ENCODE measurements at regions not wholly inside any gene's neighbourhood (a gene's known extent, or its start where the extent isn't known, plus 50 kb on each side); places are given as distances from the start of the nearest gene placed in this dataset.

DNA sequence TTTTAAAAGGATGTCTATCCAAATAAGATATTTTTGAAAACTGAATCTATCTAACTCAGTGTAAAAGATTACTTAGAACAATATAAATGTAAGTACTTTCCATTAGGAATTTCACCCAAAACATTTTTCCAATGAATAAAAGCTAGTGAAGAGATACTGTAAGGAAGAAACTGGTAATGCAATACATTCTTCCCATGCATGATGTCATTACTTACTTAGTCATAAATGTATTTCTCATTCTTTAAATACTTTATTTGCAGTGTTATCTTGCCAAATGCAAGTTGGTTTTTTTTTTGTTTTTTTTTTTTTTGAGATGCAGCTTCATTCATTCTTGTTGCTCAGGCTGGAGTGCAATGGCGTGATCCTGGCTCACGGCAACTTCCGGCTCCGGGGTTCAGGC, 265.6 kb downstream of the PHF14 start:
- Histone ChIP-seq H3K36me3 (ENCODE audit: control insufficient read depth, insufficient read depth, low read length) (no peaks in the 10 kb centered on the region), H3K4me1 (no peaks in the 10 kb centered on the region), H3K9me3 (no peaks in the 10 kb centered on the region), H3K4me3 (ENCODE audit: low read depth, low read length) (no peak overlapping the region), H3K27me3 (replicated peaks; ENCODE audit: control insufficient read depth, insufficient read depth, low read length) (no peaks in the 10 kb centered on the region)
- H3K4me1 Mint-ChIP-seq (ENCODE audit: low read depth, unreplicated experiment): no peaks in the 10 kb centered on the region
- no peak overlapping the region for H3K27ac Mint-ChIP-seq (ENCODE audit: unreplicated experiment)
- H3K27me3 Mint-ChIP-seq (ENCODE audit: insufficient read depth, unreplicated experiment): no peaks in the 10 kb centered on the region
- no TSS peak for BruUV-seq (replicated peaks)
- no peak overlapping the region for H3K4me3 Mint-ChIP-seq (ENCODE audit: unreplicated experiment)
- TF ChIP-seq, protein P1, sequence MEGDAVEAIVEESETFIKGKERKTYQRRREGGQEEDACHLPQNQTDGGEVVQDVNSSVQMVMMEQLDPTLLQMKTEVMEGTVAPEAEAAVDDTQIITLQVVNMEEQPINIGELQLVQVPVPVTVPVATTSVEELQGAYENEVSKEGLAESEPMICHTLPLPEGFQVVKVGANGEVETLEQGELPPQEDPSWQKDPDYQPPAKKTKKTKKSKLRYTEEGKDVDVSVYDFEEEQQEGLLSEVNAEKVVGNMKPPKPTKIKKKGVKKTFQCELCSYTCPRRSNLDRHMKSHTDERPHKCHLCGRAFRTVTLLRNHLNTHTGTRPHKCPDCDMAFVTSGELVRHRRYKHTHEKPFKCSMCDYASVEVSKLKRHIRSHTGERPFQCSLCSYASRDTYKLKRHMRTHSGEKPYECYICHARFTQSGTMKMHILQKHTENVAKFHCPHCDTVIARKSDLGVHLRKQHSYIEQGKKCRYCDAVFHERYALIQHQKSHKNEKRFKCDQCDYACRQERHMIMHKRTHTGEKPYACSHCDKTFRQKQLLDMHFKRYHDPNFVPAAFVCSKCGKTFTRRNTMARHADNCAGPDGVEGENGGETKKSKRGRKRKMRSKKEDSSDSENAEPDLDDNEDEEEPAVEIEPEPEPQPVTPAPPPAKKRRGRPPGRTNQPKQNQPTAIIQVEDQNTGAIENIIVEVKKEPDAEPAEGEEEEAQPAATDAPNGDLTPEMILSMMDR (IDR thresholded peaks at IDR 0.05; ENCODE audit: insufficient read depth in 1 of 2, low read depth in 1 of 2, low read length in 1 of 2, severe bottlenecking in 1 of 2, unreplicated experiment in 1 of 2): no peak
- no peaks in the 10 kb centered on the region for H3K9me3 Mint-ChIP-seq (ENCODE audit: unreplicated experiment)
- intact Hi-C loops (cut with micrococcal nuclease; ENCODE audit: unreplicated experiment): no loop called here
- ChIA-PET CTCF (no interaction called here), POLR2A (no interaction called here)
- no peak for DNase-seq
- no peaks in the 10 kb centered on the region for H3K36me3 Mint-ChIP-seq (ENCODE audit: insufficient read depth, unreplicated experiment)

DNA sequence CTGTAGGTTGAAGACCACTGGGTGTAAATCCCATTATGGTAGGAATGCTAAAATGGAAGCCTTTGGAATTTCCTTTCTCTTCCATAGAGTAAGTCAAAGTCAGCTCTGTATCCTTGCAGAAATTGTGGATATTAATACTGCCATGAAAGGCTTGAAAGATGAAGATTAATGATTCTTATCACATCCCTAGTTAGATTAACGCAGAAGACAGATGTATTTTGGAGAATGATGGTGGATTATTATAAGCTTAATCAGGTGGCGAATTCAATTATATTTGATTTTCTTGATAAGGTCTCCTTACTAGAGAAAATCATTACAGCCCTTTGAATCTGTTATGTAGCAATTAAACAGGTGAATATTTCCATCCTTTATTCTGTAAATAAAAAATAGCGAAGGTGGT, 270.1 kb downstream of the PHF14 start:
- intact Hi-C loops (cut with micrococcal nuclease; ENCODE audit: unreplicated experiment): loop anchor here (2.0 kb wide), 1 partner anchor 97 kb away; no protein-coding TSS in a partner anchor
- H3K4me1 ChIP-seq: peaks cover 4% of the 10 kb centered on the region; the same call in 1 of the 2 replicates
- no peaks in the 10 kb centered on the region for H3K9me3 ChIP-seq
- H3K27me3 Mint-ChIP-seq (ENCODE audit: insufficient read depth, unreplicated experiment): no peaks in the 10 kb centered on the region
- CTCF ChIA-PET: no interaction called here
- TF ChIP-seq, protein P1 (IDR thresholded peaks at IDR 0.05; ENCODE audit: insufficient read depth in 1 of 2, low read depth in 1 of 2, low read length in 1 of 2, severe bottlenecking in 1 of 2, unreplicated experiment in 1 of 2): no peak
- POLR2A ChIA-PET: no interaction called here
- no peak overlapping the region for H3K4me3 ChIP-seq (ENCODE audit: low read depth, low read length)
- H3K4me3 Mint-ChIP-seq (ENCODE audit: unreplicated experiment): no peak overlapping the region
- no peaks in the 10 kb centered on the region for H3K27me3 ChIP-seq (replicated peaks; ENCODE audit: control insufficient read depth, insufficient read depth, low read length)
- H3K36me3 Mint-ChIP-seq (ENCODE audit: insufficient read depth, unreplicated experiment): no peaks in the 10 kb centered on the region
- no peak for DNase-seq
- no peak overlapping the region for H3K27ac Mint-ChIP-seq (ENCODE audit: unreplicated experiment)
- H3K4me1 Mint-ChIP-seq (ENCODE audit: low read depth, unreplicated experiment): no peaks in the 10 kb centered on the region
- BruUV-seq (replicated peaks): no TSS peak
- no peaks in the 10 kb centered on the region for H3K36me3 ChIP-seq (ENCODE audit: control insufficient read depth, insufficient read depth, low read length)
- peaks cover 10% of the 10 kb centered on the region for H3K9me3 Mint-ChIP-seq (ENCODE audit: unreplicated experiment)

DNA sequence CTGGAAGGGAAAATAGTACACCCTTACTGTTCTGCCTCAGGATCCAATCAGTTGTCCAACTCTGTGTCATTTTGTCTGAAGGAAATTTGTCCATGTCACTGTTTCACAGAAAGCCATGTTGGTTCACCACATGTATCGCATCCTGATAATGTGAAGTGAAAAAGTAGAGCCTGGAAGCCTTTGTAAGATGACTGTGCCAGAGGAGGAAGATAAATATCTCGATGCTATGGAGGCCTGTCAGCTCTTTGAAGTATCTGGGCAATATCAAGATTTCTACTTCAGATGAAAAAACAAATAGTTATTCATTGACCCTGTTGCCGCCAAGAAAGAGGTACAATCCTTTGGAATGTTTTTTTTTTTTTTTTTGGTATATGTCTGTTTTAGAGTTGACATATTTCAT, 270.5 kb downstream of the PHF14 start:
- Histone ChIP-seq H3K9me3 (no peaks in the 10 kb centered on the region), H3K36me3 (ENCODE audit: control insufficient read depth, insufficient read depth, low read length) (no peaks in the 10 kb centered on the region), H3K4me1 (peaks cover 4% of the 10 kb centered on the region; the same call in 1 of the 2 replicates), H3K4me3 (ENCODE audit: low read depth, low read length) (no peak overlapping the region), H3K27me3 (replicated peaks; ENCODE audit: control insufficient read depth, insufficient read depth, low read length) (no peaks in the 10 kb centered on the region)
- no peaks in the 10 kb centered on the region for H3K27me3 Mint-ChIP-seq (ENCODE audit: insufficient read depth, unreplicated experiment)
- H3K4me3 Mint-ChIP-seq (ENCODE audit: unreplicated experiment): no peak overlapping the region
- BruUV-seq (replicated peaks): no TSS peak
- no peaks in the 10 kb centered on the region for H3K4me1 Mint-ChIP-seq (ENCODE audit: low read depth, unreplicated experiment)
- ChIA-PET POLR2A (no interaction called here), CTCF (no interaction called here)
- intact Hi-C loops (cut with micrococcal nuclease; ENCODE audit: unreplicated experiment): no loop called here
- DNase-seq: no peak
- H3K9me3 Mint-ChIP-seq (ENCODE audit: unreplicated experiment): peaks cover 10% of the 10 kb centered on the region
- TF ChIP-seq, protein P1 (IDR thresholded peaks at IDR 0.05; ENCODE audit: insufficient read depth in 1 of 2, low read depth in 1 of 2, low read length in 1 of 2, severe bottlenecking in 1 of 2, unreplicated experiment in 1 of 2): no peak
- no peaks in the 10 kb centered on the region for H3K36me3 Mint-ChIP-seq (ENCODE audit: insufficient read depth, unreplicated experiment)
- no peak overlapping the region for H3K27ac Mint-ChIP-seq (ENCODE audit: unreplicated experiment)
